ENCODE measurements at regions not wholly inside any gene's neighbourhood (a gene's known extent, or its start where the extent isn't known, plus 50 kb on each side); places are given as distances from the start of the nearest gene placed in this dataset.

DNA sequence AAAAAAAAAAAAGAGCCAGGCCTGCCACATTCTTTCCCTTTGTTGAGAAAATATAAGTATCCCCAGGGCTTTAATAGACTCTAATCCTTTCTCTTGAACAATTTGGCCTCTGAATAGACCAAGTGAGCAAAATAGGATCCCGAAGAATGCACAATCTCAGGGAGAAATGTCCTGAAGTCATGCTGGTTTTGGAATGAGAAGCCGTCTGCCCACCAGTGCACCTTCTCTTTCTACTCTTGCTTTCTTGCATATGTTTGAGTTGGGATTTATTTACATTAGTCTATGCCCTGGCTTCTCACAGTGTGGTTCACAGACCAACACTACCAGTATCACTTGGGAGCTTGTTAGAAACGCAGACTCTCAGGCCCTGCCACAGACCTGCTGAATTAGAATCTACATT, 153.0 kb downstream of the ZNF621 start:
- no peak overlapping the region for H4K8ac ChIP-seq (ENCODE audit: low read depth, low read length)
- no peak overlapping the region for H3K9ac ChIP-seq (ENCODE audit: low read length)
- no peak overlapping the region for H2BK12ac ChIP-seq (ENCODE audit: low read length)
- H3K27ac ChIP-seq (ENCODE audit: low read depth, low read length), result no peak overlapping the region
- no peak overlapping the region for H3K4me3 ChIP-seq (ENCODE audit: low read depth, low read length)
- H2AK5ac ChIP-seq (ENCODE audit: low read length), result no peak overlapping the region
- H3K9me3 ChIP-seq (ENCODE audit: insufficient read depth, low read depth, low read length), result no peaks in the 10 kb centered on the region
- no peaks in the 10 kb centered on the region for H3K36me3 ChIP-seq (ENCODE audit: control insufficient read depth in 1 of 2, insufficient read depth in 2 of 2, low read length in 2 of 2)
- H3K79me2 ChIP-seq (ENCODE audit: control insufficient read depth, insufficient read depth, low read length, poor library complexity), result no peaks in the 10 kb centered on the region
- H3K14ac ChIP-seq (ENCODE audit: low read length), result no peak overlapping the region
- H2BK5ac ChIP-seq (ENCODE audit: low read depth, low read length, poor library complexity), result no peak overlapping the region
- H3K4ac ChIP-seq (ENCODE audit: low read depth, low read length), result no peak overlapping the region
- H2AFZ ChIP-seq (ENCODE audit: insufficient read depth, low read length, poor library complexity), result no peak overlapping the region
- H3K27me3 ChIP-seq (ENCODE audit: insufficient read depth, low read length), result no peaks in the 10 kb centered on the region
- peaks cover 0 to 2% of the 10 kb centered on the region in 2 experiments for H3K4me1 ChIP-seq (ENCODE audit: control insufficient read depth in 1 of 2, insufficient read depth in 2 of 2, low read length in 2 of 2)
- no CpG with 5 or more reads among the region's 3 CpGs for WGBS (ENCODE audit: extremely low coverage, insufficient coverage, insufficient read length)
- no peak for DNase-seq
- H2BK120ac ChIP-seq (ENCODE audit: insufficient read depth, low read length, poor library complexity), result no peak overlapping the region
- no peak overlapping the region for H3K18ac ChIP-seq (ENCODE audit: low read length)
- H3K4me2 ChIP-seq (ENCODE audit: low read length), result no peak overlapping the region
- H3K79me1 ChIP-seq (ENCODE audit: low read length), result no peaks in the 10 kb centered on the region
- no peak overlapping the region for H3K23ac ChIP-seq (ENCODE audit: low read length)
- H4K12ac ChIP-seq (ENCODE audit: low read depth, low read length), result no peak overlapping the region
- H4K91ac ChIP-seq (ENCODE audit: low read depth, low read length), result no peak overlapping the region

DNA sequence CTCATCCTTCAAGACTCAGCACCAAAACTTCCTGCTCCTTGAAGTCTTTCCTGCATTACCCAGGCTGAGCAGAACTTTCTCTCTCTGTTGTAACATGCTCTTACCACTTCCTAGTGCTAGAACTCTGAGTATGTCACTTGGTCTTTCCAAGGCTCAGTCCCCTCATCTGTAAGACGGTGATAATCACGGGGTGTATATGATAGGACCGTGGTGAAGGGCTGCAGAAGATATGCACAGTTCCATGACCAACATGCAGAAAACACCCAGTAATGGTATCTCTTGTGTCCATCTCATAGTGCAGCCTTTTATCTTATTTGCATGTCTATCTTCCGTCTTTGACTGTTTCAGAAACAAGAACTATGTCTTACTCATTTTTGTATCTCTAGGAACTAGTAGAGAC, 154.5 kb downstream of the ZNF621 start:
- H4K12ac ChIP-seq (ENCODE audit: low read depth, low read length), result no peak overlapping the region
- no peak overlapping the region for H3K4ac ChIP-seq (ENCODE audit: low read depth, low read length)
- no peak overlapping the region for H2BK12ac ChIP-seq (ENCODE audit: low read length)
- WGBS (ENCODE audit: extremely low coverage, insufficient coverage, insufficient read length), result no CpG with 5 or more reads among the region's 4 CpGs
- H3K9ac ChIP-seq (ENCODE audit: low read length), result no peak overlapping the region
- no peak overlapping the region for H3K27ac ChIP-seq (ENCODE audit: low read depth, low read length)
- H2BK120ac ChIP-seq (ENCODE audit: insufficient read depth, low read length, poor library complexity), result no peak overlapping the region
- no peak overlapping the region for H3K4me2 ChIP-seq (ENCODE audit: low read length)
- no peaks in the 10 kb centered on the region for H3K79me1 ChIP-seq (ENCODE audit: low read length)
- no peaks in the 10 kb centered on the region for H3K79me2 ChIP-seq (ENCODE audit: control insufficient read depth, insufficient read depth, low read length, poor library complexity)
- no peak overlapping the region for H2AK5ac ChIP-seq (ENCODE audit: low read length)
- no peaks in the 10 kb centered on the region for H3K27me3 ChIP-seq (ENCODE audit: insufficient read depth, low read length)
- H3K4me1 ChIP-seq (ENCODE audit: control insufficient read depth in 1 of 2, insufficient read depth in 2 of 2, low read length in 2 of 2), result peaks cover 0 to 2% of the 10 kb centered on the region in 2 experiments
- no peaks in the 10 kb centered on the region for H3K36me3 ChIP-seq (ENCODE audit: control insufficient read depth in 1 of 2, insufficient read depth in 2 of 2, low read length in 2 of 2)
- DNase-seq, result no peak
- no peak overlapping the region for H3K4me3 ChIP-seq (ENCODE audit: low read depth, low read length)
- no peak overlapping the region for H2BK5ac ChIP-seq (ENCODE audit: low read depth, low read length, poor library complexity)
- H4K8ac ChIP-seq (ENCODE audit: low read depth, low read length), result no peak overlapping the region
- H3K23ac ChIP-seq (ENCODE audit: low read length), result no peak overlapping the region
- no peak overlapping the region for H3K14ac ChIP-seq (ENCODE audit: low read length)
- H4K91ac ChIP-seq (ENCODE audit: low read depth, low read length), result no peak overlapping the region
- H2AFZ ChIP-seq (ENCODE audit: insufficient read depth, low read length, poor library complexity), result no peak overlapping the region
- no peak overlapping the region for H3K18ac ChIP-seq (ENCODE audit: low read length)
- H3K9me3 ChIP-seq (ENCODE audit: insufficient read depth, low read depth, low read length), result no peaks in the 10 kb centered on the region

DNA sequence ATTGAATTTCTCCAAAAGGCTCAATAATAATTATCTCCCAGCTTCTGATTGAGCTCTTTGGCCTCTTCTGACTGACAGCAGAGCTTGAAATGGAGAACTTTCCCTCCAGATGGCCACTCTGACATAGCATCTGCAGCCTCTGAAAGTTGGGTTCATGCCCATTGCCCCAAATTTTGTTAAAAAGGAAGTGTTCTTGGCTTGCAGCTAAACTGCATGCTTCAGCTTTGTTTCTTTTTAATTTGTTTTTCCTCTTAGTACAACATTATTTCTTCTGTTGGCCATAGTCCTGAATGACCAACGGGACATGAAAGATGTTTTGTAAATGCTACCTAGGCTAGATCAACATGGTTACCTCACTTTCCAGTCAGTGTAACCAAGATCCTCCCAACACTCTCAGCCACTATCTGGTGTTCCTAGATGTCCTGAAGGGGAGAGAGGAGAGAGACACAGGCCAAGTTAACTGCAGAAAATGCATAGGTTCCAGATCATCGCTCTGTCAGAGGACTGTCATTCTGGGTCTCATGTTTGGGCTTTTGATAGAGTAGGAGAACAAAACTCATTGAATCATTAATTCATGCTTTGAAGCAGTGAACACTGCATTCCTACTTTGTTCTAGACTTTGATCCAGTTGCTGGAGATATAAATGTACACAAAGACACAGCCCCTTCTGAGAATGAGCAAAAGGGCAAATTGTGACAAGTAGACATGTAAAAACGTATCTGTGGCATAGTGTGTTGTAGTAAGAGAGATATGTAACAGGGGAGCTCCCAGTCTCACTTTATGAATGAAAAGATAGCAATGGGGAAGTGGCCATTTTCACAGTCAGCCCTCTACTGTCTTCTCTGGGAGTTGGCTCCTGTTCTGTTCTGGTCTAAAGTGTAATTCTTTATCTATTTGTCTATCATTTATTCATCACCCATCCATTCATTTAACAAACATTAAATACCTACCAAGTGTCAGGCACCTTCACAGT, 156.2 kb downstream of the ZNF621 start:
- H3K4ac ChIP-seq (ENCODE audit: low read depth, low read length), result no peak overlapping the region
- H2BK12ac ChIP-seq (ENCODE audit: low read length), result no peak overlapping the region
- H2BK120ac ChIP-seq (ENCODE audit: insufficient read depth, low read length, poor library complexity), result no peak overlapping the region
- no peaks in the 10 kb centered on the region for H3K9me3 ChIP-seq (ENCODE audit: insufficient read depth, low read depth, low read length)
- H3K4me3 ChIP-seq (ENCODE audit: low read depth, low read length), result no peak overlapping the region
- H3K4me1 ChIP-seq (ENCODE audit: control insufficient read depth in 1 of 2, insufficient read depth in 2 of 2, low read length in 2 of 2), result peaks cover 0 to 2% of the 10 kb centered on the region in 2 experiments
- H3K27me3 ChIP-seq (ENCODE audit: insufficient read depth, low read length), result no peaks in the 10 kb centered on the region
- WGBS (ENCODE audit: extremely low coverage, insufficient coverage, insufficient read length), result no CpG with 5 or more reads among the region's 3 CpGs
- no peak overlapping the region for H3K4me2 ChIP-seq (ENCODE audit: low read length)
- no peak for DNase-seq
- no peak overlapping the region for H3K9ac ChIP-seq (ENCODE audit: low read length)
- no peaks in the 10 kb centered on the region for H3K79me2 ChIP-seq (ENCODE audit: control insufficient read depth, insufficient read depth, low read length, poor library complexity)
- no peak overlapping the region for H2AFZ ChIP-seq (ENCODE audit: insufficient read depth, low read length, poor library complexity)
- no peak overlapping the region for H2BK5ac ChIP-seq (ENCODE audit: low read depth, low read length, poor library complexity)
- no peak overlapping the region for H3K18ac ChIP-seq (ENCODE audit: low read length)
- no peak overlapping the region for H4K12ac ChIP-seq (ENCODE audit: low read depth, low read length)
- H4K91ac ChIP-seq (ENCODE audit: low read depth, low read length), result no peak overlapping the region
- H2AK5ac ChIP-seq (ENCODE audit: low read length), result no peak overlapping the region
- H3K14ac ChIP-seq (ENCODE audit: low read length), result no peak overlapping the region
- no peak overlapping the region for H4K8ac ChIP-seq (ENCODE audit: low read depth, low read length)
- no peaks in the 10 kb centered on the region for H3K79me1 ChIP-seq (ENCODE audit: low read length)
- H3K23ac ChIP-seq (ENCODE audit: low read length), result no peak overlapping the region
- H3K27ac ChIP-seq (ENCODE audit: low read depth, low read length), result no peak overlapping the region
- H3K36me3 ChIP-seq (ENCODE audit: control insufficient read depth in 1 of 2, insufficient read depth in 2 of 2, low read length in 2 of 2), result no peaks in the 10 kb centered on the region

DNA sequence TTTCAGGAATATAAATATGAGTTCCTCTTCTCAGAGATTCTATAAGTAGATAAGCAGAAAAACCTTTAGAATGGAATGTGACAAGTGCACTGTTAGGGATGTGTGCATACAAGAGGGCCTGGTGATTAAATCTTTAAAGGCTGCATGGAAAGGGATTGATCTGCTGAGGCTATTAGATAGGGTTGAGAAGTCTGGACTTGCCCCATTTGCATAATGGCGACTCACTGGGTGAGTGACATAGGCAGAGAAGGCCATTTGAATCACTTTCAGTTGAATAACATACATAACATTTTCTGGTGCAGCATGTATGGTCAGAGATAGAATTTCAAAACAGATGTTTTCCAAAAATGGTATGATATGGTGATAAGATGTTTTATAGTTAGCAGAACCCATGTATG, 156.9 kb downstream of the ZNF621 start:
- Histone ChIP-seq H2AFZ (ENCODE audit: insufficient read depth, low read length, poor library complexity) (no peak overlapping the region), H3K14ac (ENCODE audit: low read length) (no peak overlapping the region), H3K27ac (ENCODE audit: low read depth, low read length) (no peak overlapping the region), H2BK120ac (ENCODE audit: insufficient read depth, low read length, poor library complexity) (no peak overlapping the region), H3K79me1 (ENCODE audit: low read length) (no peaks in the 10 kb centered on the region), H3K4me2 (ENCODE audit: low read length) (no peak overlapping the region), H3K79me2 (ENCODE audit: control insufficient read depth, insufficient read depth, low read length, poor library complexity) (no peaks in the 10 kb centered on the region), H3K18ac (ENCODE audit: low read length) (no peak overlapping the region), H3K23ac (ENCODE audit: low read length) (no peak overlapping the region), H3K4me3 (ENCODE audit: low read depth, low read length) (no peak overlapping the region), H3K27me3 (ENCODE audit: insufficient read depth, low read length) (no peaks in the 10 kb centered on the region), H2AK5ac (ENCODE audit: low read length) (no peak overlapping the region), H4K8ac (ENCODE audit: low read depth, low read length) (no peak overlapping the region), H3K4me1 (ENCODE audit: control insufficient read depth in 1 of 2, insufficient read depth in 2 of 2, low read length in 2 of 2) (peaks cover 0 to 2% of the 10 kb centered on the region in 2 experiments), H4K91ac (ENCODE audit: low read depth, low read length) (no peak overlapping the region), H3K9ac (ENCODE audit: low read length) (no peak overlapping the region), H3K9me3 (ENCODE audit: insufficient read depth, low read depth, low read length) (no peaks in the 10 kb centered on the region), H2BK12ac (ENCODE audit: low read length) (no peak overlapping the region), H3K4ac (ENCODE audit: low read depth, low read length) (no peak overlapping the region), H2BK5ac (ENCODE audit: low read depth, low read length, poor library complexity) (no peak overlapping the region), H4K12ac (ENCODE audit: low read depth, low read length) (no peak overlapping the region), H3K36me3 (ENCODE audit: control insufficient read depth in 1 of 2, insufficient read depth in 2 of 2, low read length in 2 of 2) (no peaks in the 10 kb centered on the region)
- peak in 1 of 2 donors; percentile 28 for DNase-seq
- WGBS (ENCODE audit: extremely low coverage, insufficient coverage, insufficient read length), result no CpG with 5 or more reads among the region's 1 CpG

Measured in trophoblast cell (in vitro differentiated cells and primary cell).